Natural killer cell (primary cell): ENCODE measurements at regions not wholly inside any gene's neighbourhood (a gene's known extent, or its start where the extent isn't known, plus 50 kb on each side); places are given as distances from the start of the nearest gene placed in this dataset.

Experiments
- ATAC-seq, 3 donors: fragments of 150-1000 bp in 2 of 3; fragments of 200-7000 bp in 1 of 3; cut with Tn5 transposase; 1 replicate in 1 of 3; 2 replicates in 2 of 3; pipeline ENCODE4 v1.10.0; 2021; ENCODE audit warnings: mild to moderate bottlenecking in 2 of 3, moderate library complexity in 2 of 3
- DNase-seq, 2 donors: peaks; one replicate each; pipeline versions ENCODE4 v3.0.0 to v3.0.0-alpha.2; 2013 to 2021; ENCODE audit warnings: mixed read lengths in 1 of 2
- H3K27ac ChIP-seq: one replicate; pipeline ENCODE4 v1.5.1; 2013; ENCODE audit warnings: mild to moderate bottlenecking, low read length
- H3K27me3 ChIP-seq: one replicate; pipeline ENCODE4 v1.6.1; 2013; ENCODE audit warnings: low read length; ENCODE audit not compliant: control insufficient read depth, insufficient read depth
- H3K36me3 ChIP-seq: one replicate; pipeline ENCODE4 v1.6.1; 2013; ENCODE audit warnings: low read length; ENCODE audit not compliant: control insufficient read depth, insufficient read depth
- H3K4me1 ChIP-seq: one replicate; pipeline ENCODE4 v1.6.1; 2013; ENCODE audit warnings: low read length; ENCODE audit not compliant: control insufficient read depth, insufficient read depth
- H3K4me3 ChIP-seq: one replicate; pipeline ENCODE4 v1.5.1; 2013; ENCODE audit warnings: low read length
- H3K9me3 ChIP-seq: one replicate; pipeline ENCODE4 v1.6.1; 2013; ENCODE audit warnings: low read length; ENCODE audit not compliant: control insufficient read depth, insufficient read depth
- H3K27ac Mint-ChIP-seq, 2 donors: one replicate each; pipeline ENCODE4 v1.8.0; 2022; ENCODE audit warnings: mild to moderate bottlenecking in 2 of 2, mixed read lengths in 2 of 2, moderate library complexity in 1 of 2
- H3K27me3 Mint-ChIP-seq, 2 donors: one replicate each; pipeline ENCODE4 v1.8.0; 2022; ENCODE audit warnings: low read depth in 2 of 2, mixed read lengths in 2 of 2
- H3K36me3 Mint-ChIP-seq: one replicate; pipeline ENCODE4 v1.8.0; 2022; ENCODE audit warnings: mixed read lengths
- H3K4me1 Mint-ChIP-seq, 2 donors: one replicate each; pipeline ENCODE4 v1.8.0; 2022; ENCODE audit warnings: mixed read lengths in 2 of 2
- H3K4me3 Mint-ChIP-seq: one replicate; pipeline ENCODE4 v1.8.0; 2022; ENCODE audit warnings: mild to moderate bottlenecking, moderate library complexity, mixed read lengths
- H3K9me3 Mint-ChIP-seq, 2 donors: one replicate each; pipeline ENCODE4 v1.8.0; 2022; ENCODE audit warnings: mixed read lengths in 2 of 2
- CTCF ChIP-seq: fragments of 200-600 bp; IDR thresholded peaks from one replicate; pipeline ENCODE4 v1.8.0; 2022; ENCODE audit warnings: antibody characterized with exemption
- WGBS: methylation state at CpG from one replicate; pipeline ENCODE4 v1.1.7; 2013; ENCODE audit warnings: missing lambda C conversion rate; ENCODE audit not compliant: insufficient coverage; 5-methylcytosine and 5-hydroxymethylcytosine counted together
- intact Hi-C: fragments of 100-400 bp; cut with micrococcal nuclease; formaldehyde crosslinking; loops from one replicate; pipeline ENCODE4 v1.14.2; 2022

- peaks cover 8% of the 10 kb centered on the region for H3K36me3 Mint-ChIP-seq
- TF ChIP-seq CTCF: no peak
- no peaks in the 10 kb centered on the region for H3K4me1 ChIP-seq
- intact Hi-C loops: no loop called here
- no peaks in the 10 kb centered on the region for H3K4me1 Mint-ChIP-seq
- no peaks in the 10 kb centered on the region for H3K36me3 ChIP-seq
- H3K27me3 ChIP-seq: no peaks in the 10 kb centered on the region
- H3K9me3 Mint-ChIP-seq: peaks cover 18 to 33% of the 10 kb centered on the region in 2 donors
- H3K27ac Mint-ChIP-seq: no peak overlapping the region
- no peak overlapping the region for H3K4me3 ChIP-seq
- no peak overlapping the region for H3K27ac ChIP-seq
- H3K9me3 ChIP-seq: peaks cover 11% of the 10 kb centered on the region
- H3K4me3 Mint-ChIP-seq: no peak overlapping the region
- DNase-seq (no peak), ATAC-seq (no peak)
- no peaks in the 10 kb centered on the region for H3K27me3 Mint-ChIP-seq
These were observed 464.5 kb upstream of the LRRC7 start for GRCh38 chr1:69103213-69103612.

GRCh38 chr1:69103705-69104385, 463.9 kb upstream of the LRRC7 start:
- intact Hi-C loops: no loop called here
- Histone ChIP-seq H3K27ac (no peak overlapping the region), H3K4me3 (no peak overlapping the region), H3K9me3 (peaks cover 11% of the 10 kb centered on the region), H3K27me3 (no peaks in the 10 kb centered on the region), H3K4me1 (no peaks in the 10 kb centered on the region), H3K36me3 (no peaks in the 10 kb centered on the region)
- no CpG with 5 or more reads among the region's 2 CpGs for WGBS
- ATAC-seq: no peak
- Mint-ChIP-seq H3K27ac (no peak overlapping the region), H3K4me1 (no peaks in the 10 kb centered on the region), H3K4me3 (no peak overlapping the region), H3K36me3 (peaks cover 8% of the 10 kb centered on the region), H3K27me3 (no peaks in the 10 kb centered on the region), H3K9me3 (peaks cover 18 to 32% of the 10 kb centered on the region in 2 donors)
- DNase-seq: no peak
- TF ChIP-seq CTCF: no peak

GRCh38 chr1:69104894-69105293, 462.8 kb upstream of the LRRC7 start:
- H3K9me3 Mint-ChIP-seq: peaks cover 21 to 27% of the 10 kb centered on the region in 2 donors

More at GRCh38 chr1:69104894-69105293, 462.8 kb upstream of the LRRC7 start:
- no peak for TF ChIP-seq CTCF
- H3K27ac Mint-ChIP-seq: no peak overlapping the region
- peaks cover 8% of the 10 kb centered on the region for H3K36me3 Mint-ChIP-seq
- peaks cover 11% of the 10 kb centered on the region for H3K9me3 ChIP-seq
- H3K27ac ChIP-seq: no peak overlapping the region
- ATAC-seq: no peak
- H3K27me3 Mint-ChIP-seq: no peaks in the 10 kb centered on the region
- no peak overlapping the region for H3K4me3 ChIP-seq
- no peaks in the 10 kb centered on the region for H3K27me3 ChIP-seq
- DNase-seq: no peak
- H3K4me1 Mint-ChIP-seq: no peaks in the 10 kb centered on the region
- no peaks in the 10 kb centered on the region for H3K36me3 ChIP-seq
- no peaks in the 10 kb centered on the region for H3K4me1 ChIP-seq
- intact Hi-C loops: no loop called here
- H3K4me3 Mint-ChIP-seq: no peak overlapping the region
